Coronary artery (tissue), 2 donors: ENCODE measurements at regions not wholly inside any gene's neighbourhood (a gene's known extent, or its start where the extent isn't known, plus 50 kb on each side); places are given as distances from the start of the nearest gene placed in this dataset.
"Not testable (repeated sequence)": the region's sequence is repeated elsewhere in the genome, so short reads cannot be mapped to it uniquely, and the experiment has no call there.

Experiments used
- DNase-seq: peaks from one replicate; pipeline ENCODE4 v3.0.0-alpha.2; 2017; ENCODE audit warnings: low spot score
- H3K27ac ChIP-seq, 2 donors: fragments of 200-600 bp; sonication (generic); one replicate each; pipeline ENCODE4 v1.5.1; 2016 to 2019
- H3K4me3 ChIP-seq: fragments of 200-600 bp; sonication (generic); 2 replicates; pipeline ENCODE4 v1.5.1; 2016; ENCODE audit warnings: mild to moderate bottlenecking, moderate library complexity
- CTCF ChIP-seq: fragments of 200-600 bp; sonication (generic); IDR thresholded peaks from one replicate; pipeline ENCODE4 v1.5.1; 2019; ENCODE audit warnings: antibody characterized with exemption

- no peak overlapping the region for H3K27ac ChIP-seq
- no peak for TF ChIP-seq CTCF
- DNase-seq = no peak
- H3K4me3 ChIP-seq = no peak overlapping the region
These were observed 334.7 kb downstream of the BMP4 start for GRCh38 chr14:53621921-53622320.

DNA sequence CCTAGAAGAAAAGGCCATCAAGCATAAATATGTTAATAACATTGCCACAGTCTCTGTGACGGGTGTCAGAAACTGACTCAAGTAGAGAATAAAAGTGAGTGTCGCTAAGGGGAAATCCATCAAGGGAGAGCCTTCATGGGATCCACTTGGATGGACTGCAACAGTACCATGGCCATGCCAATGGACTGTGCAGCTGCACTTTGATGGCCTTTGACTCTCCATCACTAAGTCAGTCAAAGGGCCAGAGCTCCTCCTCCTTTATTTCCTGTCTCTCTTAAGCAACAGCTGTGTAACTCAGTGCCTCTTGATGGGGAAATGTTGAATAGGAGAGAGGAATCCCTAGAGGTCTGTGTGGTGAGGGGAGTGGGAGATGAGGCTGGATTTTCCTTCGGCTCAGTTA is 335.2 kb downstream of the BMP4 start:
- H3K27ac ChIP-seq = no peak overlapping the region
- no peak overlapping the region for H3K4me3 ChIP-seq
- TF ChIP-seq CTCF = no peak
- DNase-seq = no peak

DNA sequence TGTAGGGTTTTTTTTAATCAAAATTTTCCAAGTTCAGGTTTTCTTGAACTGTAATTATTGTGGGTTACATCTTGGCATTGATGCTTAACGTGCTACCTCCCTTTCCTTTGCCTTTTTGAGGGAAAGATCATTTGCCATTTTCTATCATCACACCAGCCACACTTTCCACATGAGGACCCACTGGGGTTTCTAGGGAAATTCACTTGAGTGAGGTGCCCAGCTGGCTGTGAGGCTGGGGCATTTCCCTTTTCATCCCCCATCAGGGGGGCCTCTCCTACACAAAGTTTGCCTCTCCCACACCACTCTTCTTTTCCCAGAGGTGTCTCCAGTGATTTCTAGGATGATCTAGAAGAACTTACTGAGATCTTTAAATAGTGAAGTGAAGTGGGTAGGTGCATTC is 335.7 kb downstream of the BMP4 start:
- H3K4me3 ChIP-seq = no peak overlapping the region
- TF ChIP-seq CTCF = no peak
- DNase-seq = no peak
- H3K27ac ChIP-seq = no peak overlapping the region

- Histone ChIP-seq H3K27ac (peak overlapping the region in 1 of 2 donors; percentile 51), H3K4me3 (no peak overlapping the region)
- DNase-seq = no peak
- TF ChIP-seq CTCF = no peak
These were observed 336.3 kb downstream of the BMP4 start for GRCh38 chr14:53620317-53620716.

- DNase-seq = no peak
- no peak for TF ChIP-seq CTCF
- H3K27ac ChIP-seq = peak overlapping the region in 1 of 2 donors; percentile 51
These were observed 336.9 kb downstream of the BMP4 start for GRCh38 chr14:53619691-53620231.

GRCh38 chr14:53616536-53616935 is 340.1 kb downstream of the BMP4 start:
- not testable (repeated sequence) for DNase-seq, H3K4me3 ChIP-seq, H3K27ac ChIP-seq

More at GRCh38 chr14:53619691-53620231, 336.9 kb downstream of the BMP4 start:
- H3K4me3 ChIP-seq = no peak overlapping the region

DNA sequence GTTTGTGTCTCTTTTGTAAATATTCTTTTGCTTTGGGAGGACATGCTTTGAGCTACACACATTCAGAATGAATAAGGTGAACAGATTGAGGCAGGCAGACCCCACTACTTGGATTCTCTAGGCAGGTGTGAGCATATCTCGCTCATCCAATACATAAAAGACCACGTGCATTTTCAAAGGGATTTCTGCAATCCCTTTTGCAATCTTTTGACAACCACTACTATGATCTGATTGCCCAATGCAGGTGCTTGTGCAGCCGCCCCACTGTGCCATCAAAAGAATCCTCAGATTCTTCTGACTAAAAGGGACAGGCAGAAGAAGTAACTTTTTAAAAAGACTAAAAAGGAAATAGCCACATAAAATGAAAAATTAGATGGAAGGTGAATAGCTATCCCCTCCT is 341.4 kb downstream of the BMP4 start:
- no peak for DNase-seq
- TF ChIP-seq CTCF = no peak
- Histone ChIP-seq H3K4me3 (no peak overlapping the region), H3K27ac (no peak overlapping the region)
